PC-9 (cell line): ENCODE measurements at regions not wholly inside any gene's neighbourhood (a gene's known extent, or its start where the extent isn't known, plus 50 kb on each side); places are given as distances from the start of the nearest gene placed in this dataset.
"Not testable (repeated sequence)": the region's sequence is repeated elsewhere in the genome, so short reads cannot be mapped to it uniquely, and the experiment has no call there.

Experiments
- BruUV-seq: library from RNA; stranded (reverse); fragments of 400-500 nt; replicated peaks from 2 replicates; lab custom pipeline; 2021; lab: Mats Ljungman, UMichigan
- CTCF ChIA-PET: fragments of 300-600 bp; sonication (Branson Sonifier 250); formaldehyde crosslinking; loops from one replicate; lab custom pipeline; 2022; ENCODE audit warnings: antibody characterized with exemption; lab: Charles Lee
- POLR2A ChIA-PET: fragments of 300-600 bp; sonication (Branson Sonifier 250); formaldehyde crosslinking; loops from one replicate; lab custom pipeline; 2022; ENCODE audit warnings: antibody characterized with exemption; ENCODE audit not compliant: unreplicated experiment; lab: Charles Lee
- DNase-seq, 2 experiments: peaks; one replicate each; pipeline versions ENCODE4 v3.0.0 to v3.0.0-alpha.2; 2015 to 2022; ENCODE audit warnings: mixed read lengths in 1 of 2
- H2AFZ ChIP-seq: fragments of 200-600 bp; sonication (generic); 2 replicates; pipeline ENCODE4 v1.8.1; 2017; ENCODE audit warnings: antibody characterized with exemption
- H3F3A ChIP-seq: fragments of 200-600 bp; sonication (generic); 2 replicates; pipeline ENCODE4 v1.8.1; 2017; ENCODE audit warnings: antibody characterized with exemption, mild to moderate bottlenecking, low read depth; ENCODE audit not compliant: insufficient read depth
- H3K27ac ChIP-seq: fragments of 200-600 bp; sonication (generic); 2 replicates; pipeline ENCODE4 v1.6.1; 2016; ENCODE audit warnings: mixed run types
- H3K27me3 ChIP-seq: fragments of 200-600 bp; sonication (generic); 2 replicates; pipeline ENCODE4 v1.6.1; 2016; ENCODE audit warnings: low read depth, mixed run types; ENCODE audit not compliant: insufficient read depth
- H3K36me3 ChIP-seq: fragments of 200-600 bp; sonication (generic); 2 replicates; pipeline ENCODE4 v1.6.1; 2016; ENCODE audit warnings: low read depth, mixed run types
- H3K4me1 ChIP-seq: fragments of 200-600 bp; sonication (generic); replicated peaks from 2 replicates; pipeline ENCODE4 v1.6.1; 2016; ENCODE audit warnings: mixed run types; ENCODE audit not compliant: insufficient read depth
- H3K4me2 ChIP-seq: fragments of 200-600 bp; sonication (generic); 2 replicates; pipeline ENCODE4 v1.6.1; 2017; ENCODE audit warnings: mixed run types
- H3K4me3 ChIP-seq: fragments of 200-600 bp; sonication (generic); 2 replicates; pipeline ENCODE4 v1.6.1; 2016; ENCODE audit warnings: mixed run types
- H3K79me2 ChIP-seq: fragments of 200-600 bp; sonication (generic); 2 replicates; pipeline ENCODE4 v1.6.1; 2017; ENCODE audit warnings: low read depth, mixed run types
- H3K9me2 ChIP-seq: fragments of 200-600 bp; sonication (generic); 2 replicates; pipeline ENCODE4 v1.8.1; 2017; ENCODE audit warnings: mild to moderate bottlenecking; ENCODE audit not compliant: insufficient read depth
- H3K9me3 ChIP-seq: fragments of 200-600 bp; sonication (generic); 2 replicates; pipeline ENCODE4 v1.8.1; 2016; ENCODE audit warnings: low read depth; ENCODE audit not compliant: insufficient read depth
- H4K20me1 ChIP-seq: fragments of 200-600 bp; sonication (generic); 2 replicates; pipeline ENCODE4 v1.8.1; 2017; ENCODE audit not compliant: insufficient read depth
- EZH2 ChIP-seq: fragments of 200-600 bp; sonication (generic); IDR thresholded peaks from 2 replicates; pipeline ENCODE4 v1.8.0; 2017; ENCODE audit warnings: antibody characterized with exemption, low read depth
- intact Hi-C: fragments of 100-400 bp; cut with micrococcal nuclease; formaldehyde crosslinking; loops from one replicate; pipeline ENCODE4 v1.10.0; 2022; ENCODE audit not compliant: unreplicated experiment
- TF ChIP-seq, protein P1 (sequence below): fragments of 200-600 bp; sonication (generic); conservative IDR thresholded peaks from 2 replicates; pipeline ENCODE4 v1.6.1; 2017; ENCODE audit warnings: mixed run types, antibody characterized with exemption, mild to moderate bottlenecking, moderate library complexity

DNA sequence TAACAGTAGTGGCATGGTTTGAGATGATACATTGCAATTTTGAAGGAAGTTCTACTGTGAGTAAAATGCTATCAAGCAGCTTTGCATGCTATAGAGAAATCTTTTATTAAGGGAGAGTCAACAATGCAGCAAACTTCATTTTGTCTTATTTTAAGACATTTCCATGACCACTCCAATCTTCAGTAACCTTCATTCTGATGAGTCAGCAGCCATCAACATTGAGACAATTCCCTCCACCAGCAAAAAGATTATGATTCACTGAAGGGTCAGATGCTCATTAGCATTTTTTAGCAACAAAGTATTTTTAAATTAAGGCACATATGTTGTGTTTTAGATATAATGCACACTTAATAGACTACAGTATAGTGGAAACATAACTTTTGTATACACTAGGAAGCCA lies 235.7 kb downstream of the DSC3 start:
- no peaks in the 10 kb centered on the region for H3K4me1 ChIP-seq
- intact Hi-C loops: no loop called here
- POLR2A ChIA-PET: no interaction called here
- no peak overlapping the region for H3K4me2 ChIP-seq
- H3K36me3 ChIP-seq: no peaks in the 10 kb centered on the region
- H3K27me3 ChIP-seq: no peaks in the 10 kb centered on the region
- H3K4me3 ChIP-seq: no peak overlapping the region
- no peaks in the 10 kb centered on the region for H3K9me3 ChIP-seq
- no peaks in the 10 kb centered on the region for H3K9me2 ChIP-seq
- TF ChIP-seq EZH2: no peak
- TF ChIP-seq, protein P1, sequence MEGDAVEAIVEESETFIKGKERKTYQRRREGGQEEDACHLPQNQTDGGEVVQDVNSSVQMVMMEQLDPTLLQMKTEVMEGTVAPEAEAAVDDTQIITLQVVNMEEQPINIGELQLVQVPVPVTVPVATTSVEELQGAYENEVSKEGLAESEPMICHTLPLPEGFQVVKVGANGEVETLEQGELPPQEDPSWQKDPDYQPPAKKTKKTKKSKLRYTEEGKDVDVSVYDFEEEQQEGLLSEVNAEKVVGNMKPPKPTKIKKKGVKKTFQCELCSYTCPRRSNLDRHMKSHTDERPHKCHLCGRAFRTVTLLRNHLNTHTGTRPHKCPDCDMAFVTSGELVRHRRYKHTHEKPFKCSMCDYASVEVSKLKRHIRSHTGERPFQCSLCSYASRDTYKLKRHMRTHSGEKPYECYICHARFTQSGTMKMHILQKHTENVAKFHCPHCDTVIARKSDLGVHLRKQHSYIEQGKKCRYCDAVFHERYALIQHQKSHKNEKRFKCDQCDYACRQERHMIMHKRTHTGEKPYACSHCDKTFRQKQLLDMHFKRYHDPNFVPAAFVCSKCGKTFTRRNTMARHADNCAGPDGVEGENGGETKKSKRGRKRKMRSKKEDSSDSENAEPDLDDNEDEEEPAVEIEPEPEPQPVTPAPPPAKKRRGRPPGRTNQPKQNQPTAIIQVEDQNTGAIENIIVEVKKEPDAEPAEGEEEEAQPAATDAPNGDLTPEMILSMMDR: no peak
- no peak overlapping the region for H3K27ac ChIP-seq
- DNase-seq: no peak
- CTCF ChIA-PET: no interaction called here
- H2AFZ ChIP-seq: no peak overlapping the region
- no peaks in the 10 kb centered on the region for H3K79me2 ChIP-seq
- no peaks in the 10 kb centered on the region for H3F3A ChIP-seq
- BruUV-seq: no TSS peak
- no peaks in the 10 kb centered on the region for H4K20me1 ChIP-seq

DNA sequence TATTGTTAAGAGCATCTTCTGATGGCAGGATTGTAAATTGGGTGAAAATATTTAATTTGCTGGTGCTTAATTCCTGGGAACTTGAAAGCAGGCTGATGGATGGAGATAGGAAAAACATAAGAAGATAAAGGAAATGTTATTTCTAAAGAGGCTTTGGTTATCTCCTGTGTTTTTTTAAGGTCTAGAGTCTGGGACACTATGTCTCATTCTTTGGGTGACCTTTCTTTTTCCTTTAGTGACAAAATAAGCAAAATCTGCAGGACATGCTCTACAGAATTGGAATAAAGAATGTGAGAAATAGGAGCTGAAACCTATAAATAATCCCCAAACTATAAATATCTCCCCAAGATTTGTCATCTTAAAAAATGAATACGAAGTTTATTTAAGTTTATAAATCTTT lies 241.7 kb downstream of the DSC3 start:
- DNase-seq: no peak
- Histone ChIP-seq H4K20me1 (no peaks in the 10 kb centered on the region), H3K4me1 (no peaks in the 10 kb centered on the region), H2AFZ (no peak overlapping the region), H3K9me2 (no peaks in the 10 kb centered on the region), H3K4me2 (no peak overlapping the region), H3K79me2 (no peaks in the 10 kb centered on the region), H3K27ac (no peak overlapping the region), H3F3A (no peaks in the 10 kb centered on the region), H3K4me3 (no peak overlapping the region), H3K27me3 (no peaks in the 10 kb centered on the region), H3K9me3 (no peaks in the 10 kb centered on the region), H3K36me3 (no peaks in the 10 kb centered on the region)
- intact Hi-C loops: no loop called here
- POLR2A ChIA-PET: no interaction called here
- no TSS peak for BruUV-seq
- CTCF ChIA-PET: no interaction called here
- TF ChIP-seq EZH2: no peak
- TF ChIP-seq, protein P1: no peak

DNA sequence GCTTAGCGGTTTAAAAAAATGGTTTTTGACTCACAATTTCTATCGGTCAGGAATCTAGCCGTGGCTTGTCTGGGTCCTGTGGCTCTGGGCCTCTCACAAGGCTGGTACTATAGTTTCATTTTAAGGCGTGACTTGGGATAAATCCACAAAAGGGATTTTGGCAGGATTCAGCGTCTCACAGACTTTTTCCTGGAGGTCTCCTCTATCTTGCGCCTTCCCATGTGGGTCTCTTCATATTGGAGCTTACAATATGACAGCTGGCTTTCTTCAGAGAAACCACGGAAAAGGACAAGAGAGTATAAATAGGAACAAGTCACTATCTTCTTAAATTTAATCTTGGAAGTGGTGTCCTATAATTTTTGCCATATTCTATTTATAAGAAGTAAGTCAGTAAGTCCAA lies 250.5 kb downstream of the DSC3 start:
- H3K9me2 ChIP-seq: no peaks in the 10 kb centered on the region
- H4K20me1 ChIP-seq: no peaks in the 10 kb centered on the region
- no peaks in the 10 kb centered on the region for H3K4me1 ChIP-seq
- no peaks in the 10 kb centered on the region for H3K36me3 ChIP-seq
- no peak overlapping the region for H3K4me3 ChIP-seq
- ChIA-PET POLR2A (no interaction called here), CTCF (no interaction called here)
- intact Hi-C loops: no loop called here
- no peak overlapping the region for H3K4me2 ChIP-seq
- no peak overlapping the region for H3K27ac ChIP-seq
- BruUV-seq: no TSS peak
- DNase-seq: no peak
- no peaks in the 10 kb centered on the region for H3F3A ChIP-seq
- H3K79me2 ChIP-seq: no peaks in the 10 kb centered on the region
- no peaks in the 10 kb centered on the region for H3K27me3 ChIP-seq
- H2AFZ ChIP-seq: no peak overlapping the region
- H3K9me3 ChIP-seq: no peaks in the 10 kb centered on the region
- no peak for TF ChIP-seq EZH2
- TF ChIP-seq, protein P1: no peak

DNA sequence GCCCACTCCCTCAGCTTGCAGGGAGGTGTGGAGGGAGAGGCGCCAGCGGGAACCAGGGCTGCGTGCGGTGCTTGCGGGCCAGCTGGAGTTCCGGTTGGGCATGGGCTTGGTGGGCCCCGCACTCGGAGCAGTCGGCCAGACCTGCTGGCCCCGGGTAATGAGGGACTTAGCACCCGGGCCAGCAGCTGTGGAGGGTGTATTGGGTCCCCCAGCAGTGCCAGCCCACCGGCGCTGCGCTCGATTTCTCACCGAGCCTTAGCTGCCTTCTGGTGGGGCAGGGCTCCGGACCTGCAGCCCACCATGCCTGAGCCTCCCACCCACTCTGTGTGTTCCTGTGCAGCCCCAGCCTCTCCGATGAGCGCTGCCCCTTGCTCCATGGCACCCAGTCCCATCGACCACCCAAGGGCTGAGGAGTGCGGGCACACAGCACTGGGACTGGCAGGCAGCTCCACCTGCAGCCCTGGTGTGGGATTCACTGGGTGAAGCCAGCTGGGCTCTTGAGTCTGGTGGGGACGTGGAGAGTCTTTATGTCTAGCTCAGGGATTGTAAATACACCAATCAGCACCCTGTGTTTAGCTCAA lies 254.0 kb downstream of the DSC3 start:
- H3K4me3 ChIP-seq, H3K9me2 ChIP-seq, H3K27ac ChIP-seq, intact Hi-C loops, H3K79me2 ChIP-seq, DNase-seq, BruUV-seq, H3K4me1 ChIP-seq, H3F3A ChIP-seq, H3K4me2 ChIP-seq, H2AFZ ChIP-seq, H3K27me3 ChIP-seq, CTCF ChIA-PET, POLR2A ChIA-PET, H3K9me3 ChIP-seq, H3K36me3 ChIP-seq, H4K20me1 ChIP-seq: not testable (repeated sequence)
